Esophagus muscularis mucosa (tissue), 4 donors: ENCODE measurements at regions not wholly inside any gene's neighbourhood (a gene's known extent, or its start where the extent isn't known, plus 50 kb on each side); places are given as distances from the start of the nearest gene placed in this dataset.

Experiments
- DNase-seq: peaks from one replicate; pipeline ENCODE4 v3.0.0-alpha.2; 2017; ENCODE audit errors: extremely low spot score
- H3K27ac ChIP-seq, 4 donors: fragments of 200-600 bp; sonication (generic); replicated peaks in 1 of 4; 1 replicate in 3 of 4; 2 replicates in 1 of 4; pipeline ENCODE4 v1.5.1; 2016 to 2019; ENCODE audit warnings: mild to moderate bottlenecking in 1 of 4
- H3K27me3 ChIP-seq, 4 donors: fragments of 200-600 bp; sonication (generic); one replicate each; pipeline versions ENCODE4 v1.5.1 to v1.6.0; 2016 to 2019
- H3K36me3 ChIP-seq, 4 donors: fragments of 200-600 bp; sonication (generic); one replicate each; pipeline ENCODE4 v1.5.1; 2016 to 2019
- H3K4me1 ChIP-seq, 4 donors: fragments of 200-600 bp; sonication (generic); one replicate each; pipeline ENCODE4 v1.5.1; 2016 to 2019
- H3K4me3 ChIP-seq, 4 donors: fragments of 200-600 bp; sonication (generic); 1 replicate in 2 of 4; 2 replicates in 2 of 4; pipeline ENCODE4 v1.5.1; 2016 to 2019; ENCODE audit warnings: mild to moderate bottlenecking in 4 of 4, moderate library complexity in 1 of 4
- H3K9me3 ChIP-seq, 4 donors: fragments of 200-600 bp; sonication (generic); 1 replicate in 3 of 4; 2 replicates in 1 of 4; pipeline ENCODE4 v1.5.1; 2016 to 2019
- CTCF ChIP-seq, 3 experiments: fragments of 200-600 bp in 2 of 3; fragments of 450-650 bp in 1 of 3; sonication (generic) in 2 of 3; IDR thresholded peaks; one replicate each; pipeline ENCODE4 v1.5.1; 2017 to 2019; ENCODE audit warnings: antibody characterized with exemption in 3 of 3, mild to moderate bottlenecking in 2 of 3, moderate library complexity in 1 of 3
- EP300 ChIP-seq: sonication (generic); formaldehyde crosslinking; IDR thresholded peaks from one replicate; pipeline ENCODE4 v1.6.1; 2017; ENCODE audit warnings: antibody characterized with exemption
- POLR2A ChIP-seq: fragments of 450-650 bp; IDR thresholded peaks from one replicate; pipeline ENCODE4 v1.6.1; 2017; ENCODE audit warnings: antibody characterized with exemption, moderate library complexity, mild to moderate bottlenecking, low read depth
- POLR2AphosphoS5 ChIP-seq, 2 donors: sonication (generic); formaldehyde crosslinking; IDR thresholded peaks; one replicate each; pipeline ENCODE4 v1.6.1; 2017; ENCODE audit warnings: antibody characterized with exemption in 2 of 2
- WGBS: methylation state at CpG from one replicate; pipeline ENCODE4 v1.1.5; 2018; 5-methylcytosine and 5-hydroxymethylcytosine counted together
- intact Hi-C: fragments of 100-400 bp; cut with DNase I; formaldehyde crosslinking; loops from one replicate; pipeline ENCODE4 v1.15.1; 2023

GRCh38 chr15:61721418-61721817, 338.8 kb downstream of the VPS13C start:
- TF ChIP-seq CTCF (IDR thresholded peaks at IDR 0.05), result no peak
- no peak for TF ChIP-seq EP300
- TF ChIP-seq POLR2AphosphoS5 (IDR thresholded peaks at IDR 0.05), result no peak
- TF ChIP-seq POLR2A, result no peak
- WGBS, result 92% methylated on average over 4 of the region's 4 CpGs
- DNase-seq, result peak; percentile 50
- intact Hi-C loops, result no loop called here
- Histone ChIP-seq H3K27me3 (peaks cover 0 to 9% (median 0%) of the 10 kb centered on the region in 4 donors), H3K4me3 (no peak overlapping the region), H3K4me1 (no peaks in the 10 kb centered on the region), H3K36me3 (no peaks in the 10 kb centered on the region), H3K27ac (no peak overlapping the region), H3K9me3 (no peaks in the 10 kb centered on the region)

GRCh38 chr15:61720197-61720704, 340.0 kb downstream of the VPS13C start:
- no peaks in the 10 kb centered on the region for H3K27me3 ChIP-seq
- TF ChIP-seq CTCF (IDR thresholded peaks at IDR 0.05) (no peak), POLR2AphosphoS5 (IDR thresholded peaks at IDR 0.05) (no peak)
- H3K9me3 ChIP-seq, result no peaks in the 10 kb centered on the region
- intact Hi-C loops, result no loop called here
- H3K36me3 ChIP-seq, result no peaks in the 10 kb centered on the region
- no peak overlapping the region for H3K4me3 ChIP-seq
- peak; percentile 87 for DNase-seq
- no peak overlapping the region for H3K27ac ChIP-seq
- H3K4me1 ChIP-seq, result no peaks in the 10 kb centered on the region
- 85% methylated on average over 5 of the region's 5 CpGs for WGBS

- DNase-seq, result peak; percentile 87
- Histone ChIP-seq H3K36me3 (no peaks in the 10 kb centered on the region), H3K27ac (no peak overlapping the region), H3K4me1 (no peaks in the 10 kb centered on the region), H3K9me3 (no peaks in the 10 kb centered on the region), H3K4me3 (no peak overlapping the region), H3K27me3 (no peaks in the 10 kb centered on the region)
- TF ChIP-seq POLR2A, result no peak
- TF ChIP-seq CTCF (IDR thresholded peaks at IDR 0.05), result no peak
- no peak for TF ChIP-seq POLR2AphosphoS5 (IDR thresholded peaks at IDR 0.05)
- no peak for TF ChIP-seq EP300
- intact Hi-C loops, result no loop called here
Observed at GRCh38 chr15:61715082-61715481, 345.2 kb downstream of the VPS13C start.

- WGBS, result 88% methylated on average over 4 of the region's 4 CpGs
- no peaks in the 10 kb centered on the region for H3K4me1 ChIP-seq
- peak; percentile 34 for DNase-seq
- H3K4me3 ChIP-seq, result no peak overlapping the region
- no peak overlapping the region for H3K27ac ChIP-seq
- no peaks in the 10 kb centered on the region for H3K27me3 ChIP-seq
- no peaks in the 10 kb centered on the region for H3K36me3 ChIP-seq
- intact Hi-C loops, result no loop called here
- TF ChIP-seq POLR2A (no peak), EP300 (no peak), CTCF (IDR thresholded peaks at IDR 0.05) (no peak), POLR2AphosphoS5 (IDR thresholded peaks at IDR 0.05) (no peak)
- H3K9me3 ChIP-seq, result no peaks in the 10 kb centered on the region
Observed at GRCh38 chr15:61712129-61712759, 348.0 kb downstream of the VPS13C start.
